Hepatocyte (in vitro differentiated cells): ENCODE measurements at regions not wholly inside any gene's neighbourhood (a gene's known extent, or its start where the extent isn't known, plus 50 kb on each side); places are given as distances from the start of the nearest gene placed in this dataset.

Experiments
- EZH2 ChIP-seq: fragments of 200-600 bp; sonication (generic); IDR thresholded peaks from 2 replicates; pipeline ENCODE4 v1.6.1; 2016; ENCODE audit warnings: antibody characterized with exemption, mild to moderate bottlenecking, borderline replicate concordance
- TF ChIP-seq, protein P1 (sequence below): fragments of 200-600 bp; sonication (generic); IDR thresholded peaks from 2 replicates; pipeline ENCODE4 v1.5.1; 2016; ENCODE audit warnings: antibody characterized with exemption, mild to moderate bottlenecking; ENCODE audit not compliant: poor library complexity

DNA sequence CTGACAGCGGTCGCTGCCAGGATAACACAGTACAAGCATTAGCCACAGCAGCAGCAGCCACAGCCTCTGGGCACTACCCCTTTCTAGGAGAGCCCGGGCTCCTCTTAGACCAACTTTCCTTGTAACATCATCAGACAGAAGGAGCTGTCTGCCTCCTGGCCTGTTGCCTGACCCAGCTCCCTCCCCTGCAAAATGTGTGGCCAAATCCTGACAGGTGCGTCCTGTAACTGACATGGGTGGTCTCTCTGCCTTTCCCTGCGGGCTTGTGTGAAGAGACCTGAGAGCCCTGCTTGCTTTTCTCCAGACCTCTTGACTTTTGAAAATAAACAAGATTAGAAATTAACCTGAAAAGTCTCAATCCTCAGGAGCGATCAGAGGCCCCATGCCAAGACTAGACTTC lies 824.9 kb downstream of the RAPGEF2 start:
- TF ChIP-seq, protein P1, sequence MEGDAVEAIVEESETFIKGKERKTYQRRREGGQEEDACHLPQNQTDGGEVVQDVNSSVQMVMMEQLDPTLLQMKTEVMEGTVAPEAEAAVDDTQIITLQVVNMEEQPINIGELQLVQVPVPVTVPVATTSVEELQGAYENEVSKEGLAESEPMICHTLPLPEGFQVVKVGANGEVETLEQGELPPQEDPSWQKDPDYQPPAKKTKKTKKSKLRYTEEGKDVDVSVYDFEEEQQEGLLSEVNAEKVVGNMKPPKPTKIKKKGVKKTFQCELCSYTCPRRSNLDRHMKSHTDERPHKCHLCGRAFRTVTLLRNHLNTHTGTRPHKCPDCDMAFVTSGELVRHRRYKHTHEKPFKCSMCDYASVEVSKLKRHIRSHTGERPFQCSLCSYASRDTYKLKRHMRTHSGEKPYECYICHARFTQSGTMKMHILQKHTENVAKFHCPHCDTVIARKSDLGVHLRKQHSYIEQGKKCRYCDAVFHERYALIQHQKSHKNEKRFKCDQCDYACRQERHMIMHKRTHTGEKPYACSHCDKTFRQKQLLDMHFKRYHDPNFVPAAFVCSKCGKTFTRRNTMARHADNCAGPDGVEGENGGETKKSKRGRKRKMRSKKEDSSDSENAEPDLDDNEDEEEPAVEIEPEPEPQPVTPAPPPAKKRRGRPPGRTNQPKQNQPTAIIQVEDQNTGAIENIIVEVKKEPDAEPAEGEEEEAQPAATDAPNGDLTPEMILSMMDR, result no peak
- TF ChIP-seq EZH2, result no peak
